Aorta (tissue), 5 donors: ENCODE measurements at regions not wholly inside any gene's neighbourhood (a gene's known extent, or its start where the extent isn't known, plus 50 kb on each side); places are given as distances from the start of the nearest gene placed in this dataset.

Source experiments
- ATAC-seq: fragments of 200-7000 bp; cut with Tn5 transposase; one replicate; pipeline ENCODE4 v1.9.1; 2022; ENCODE audit warnings: moderate library complexity; ENCODE audit not compliant: low FRiP score
- DNase-seq, 2 donors: peaks; one replicate each; pipeline ENCODE4 v3.0.0-alpha.2; 2020
- H3K27ac ChIP-seq, 2 donors: one replicate each; pipeline ENCODE4 v1.5.1; 2013; ENCODE audit warnings: low read length in 2 of 2, mild to moderate bottlenecking in 2 of 2, moderate library complexity in 2 of 2, control low read depth in 1 of 2, inconsistent platforms in 1 of 2, low read depth in 1 of 2
- H3K27me3 ChIP-seq, 2 donors: one replicate each; pipeline ENCODE4 v1.6.1; 2013; ENCODE audit warnings: control low read depth in 1 of 2, low read length in 1 of 2, mild to moderate bottlenecking in 1 of 2, moderate library complexity in 1 of 2; ENCODE audit not compliant: insufficient read depth in 2 of 2, control insufficient read depth in 1 of 2
- H3K36me3 ChIP-seq, 2 donors: one replicate each; pipeline ENCODE4 v1.6.1; 2013; ENCODE audit warnings: control low read depth in 1 of 2, low read length in 1 of 2, mild to moderate bottlenecking in 1 of 2; ENCODE audit not compliant: insufficient read depth in 2 of 2, control insufficient read depth in 1 of 2
- H3K4me1 ChIP-seq, 2 donors: one replicate each; pipeline ENCODE4 v1.6.1; 2013; ENCODE audit warnings: low read length in 2 of 2, control low read depth in 1 of 2, mild to moderate bottlenecking in 1 of 2, moderate library complexity in 1 of 2; ENCODE audit not compliant: insufficient read depth in 2 of 2, control insufficient read depth in 1 of 2
- H3K4me3 ChIP-seq, 2 donors: one replicate each; pipeline ENCODE4 v1.5.1; 2013; ENCODE audit warnings: low read length in 2 of 2, control low read depth in 1 of 2, mild to moderate bottlenecking in 1 of 2
- H3K9me3 ChIP-seq: one replicate; pipeline ENCODE4 v1.6.1; 2013; ENCODE audit warnings: mild to moderate bottlenecking, low read length; ENCODE audit not compliant: control insufficient read depth
- WGBS, 2 donors: extraction: QIAGEN DNeasy Blood & Tissue Kit; methylation state at CpG; one replicate each; pipeline ENCODE4 v1.1.7; 2013; 5-methylcytosine and 5-hydroxymethylcytosine counted together
- intact Hi-C, 2 donors: fragments of 100-400 bp; cut with DNase I; formaldehyde crosslinking; loops; one replicate each; pipeline versions ENCODE4 v1.14.2 to v1.15.0; 2022
- donor health status: healthy with polysubstance abuse.
- donor health status: Bipolar disorder and iron deficiency.
- donor health status: DM: no; HTN: no; CAD: no.
- donor health status: DM: no; HTN: no; CAD: no.
- donor health status: DM: yes; HTN: yes; CAD: no.

- Histone ChIP-seq H3K27me3 (no peaks in the 10 kb centered on the region), H3K27ac (no peak overlapping the region), H3K4me3 (no peak overlapping the region), H3K4me1 (no peaks in the 10 kb centered on the region), H3K9me3 (no peaks in the 10 kb centered on the region), H3K36me3 (no peaks in the 10 kb centered on the region)
- ATAC-seq: peak; percentile 87
- DNase-seq: peak; percentile 55 to 77
- WGBS, 2 donors: 13 to 14% methylated on average over 16 of the region's 16 CpGs
- intact Hi-C loops: loop anchor here (2.0 to 10.0 kb wide), 5 partner anchors 72 to 1180 kb away; no protein-coding TSS in a partner anchor
These were observed 290.3 kb downstream of the TRIB2 start for GRCh38 chr2:13006829-13007717.

GRCh38 chr2:13009027-13009642 lies 292.4 kb downstream of the TRIB2 start:
- no peak for DNase-seq
- intact Hi-C loops: loop anchor here (5.0 to 10.0 kb wide), 4 partner anchors 74 to 1182 kb away; no protein-coding TSS in a partner anchor
- Histone ChIP-seq H3K9me3 (no peaks in the 10 kb centered on the region), H3K4me1 (no peaks in the 10 kb centered on the region), H3K27me3 (no peaks in the 10 kb centered on the region), H3K4me3 (no peak overlapping the region), H3K36me3 (no peaks in the 10 kb centered on the region), H3K27ac (no peak overlapping the region)
- ATAC-seq: no peak
- 90 to 91% methylated on average over 5 of the region's 5 CpGs for WGBS, 2 donors

DNA sequence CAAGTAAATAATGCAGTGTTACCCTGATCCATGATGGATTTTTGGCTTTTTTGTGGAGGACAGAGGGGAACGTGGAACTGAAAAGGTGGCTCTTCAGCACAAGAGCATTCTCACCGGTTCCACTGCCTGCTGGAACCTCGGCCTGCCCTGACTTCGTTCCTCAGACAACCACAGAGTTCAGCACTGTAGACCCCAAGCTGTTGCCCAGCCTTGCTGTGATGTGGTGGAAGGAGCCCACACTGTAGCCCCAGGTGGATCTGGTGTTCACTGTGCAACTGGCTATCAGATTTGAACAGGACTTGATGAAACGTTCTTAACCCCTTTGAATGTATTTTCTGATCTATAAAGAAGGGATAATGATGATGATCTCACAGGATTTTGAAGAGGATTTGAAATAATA lies 293.5 kb downstream of the TRIB2 start:
- no peaks in the 10 kb centered on the region for H3K27me3 ChIP-seq
- H3K4me1 ChIP-seq: no peaks in the 10 kb centered on the region
- ATAC-seq (no peak), DNase-seq (no peak)
- no peaks in the 10 kb centered on the region for H3K9me3 ChIP-seq
- no peak overlapping the region for H3K27ac ChIP-seq
- 80% methylated on average over 5 of the region's 5 CpGs for WGBS, 2 donors
- no peak overlapping the region for H3K4me3 ChIP-seq
- no peaks in the 10 kb centered on the region for H3K36me3 ChIP-seq
- intact Hi-C loops: no loop called here

DNA sequence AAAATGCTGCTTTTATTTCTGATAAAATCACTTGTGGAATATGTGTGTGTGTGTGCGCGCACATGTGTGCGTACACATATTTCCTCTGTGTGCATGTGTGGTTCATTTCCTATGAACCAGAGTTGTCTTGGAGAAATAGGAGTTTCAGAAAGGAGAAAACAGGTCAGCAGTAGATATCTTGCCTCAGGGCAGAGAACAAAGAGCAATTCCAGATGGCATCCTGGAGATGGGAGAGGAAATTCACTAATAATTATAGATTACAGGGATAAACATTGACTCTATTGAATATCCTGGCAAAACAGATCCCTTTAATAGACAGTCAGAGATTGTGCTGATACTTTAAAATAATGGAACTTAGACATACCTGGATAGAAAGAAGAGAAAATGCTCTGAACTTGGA lies 298.0 kb downstream of the TRIB2 start:
- Histone ChIP-seq H3K27ac (no peak overlapping the region), H3K36me3 (no peaks in the 10 kb centered on the region), H3K9me3 (no peaks in the 10 kb centered on the region), H3K4me3 (no peak overlapping the region), H3K27me3 (no peaks in the 10 kb centered on the region), H3K4me1 (no peaks in the 10 kb centered on the region)
- intact Hi-C loops: no loop called here
- WGBS, 2 donors: 93 to 96% methylated on average over 3 of the region's 3 CpGs
- DNase-seq (no peak), ATAC-seq (no peak)

- Histone ChIP-seq H3K36me3 (no peaks in the 10 kb centered on the region), H3K4me3 (no peak overlapping the region), H3K9me3 (no peaks in the 10 kb centered on the region), H3K4me1 (no peaks in the 10 kb centered on the region), H3K27me3 (no peaks in the 10 kb centered on the region), H3K27ac (no peak overlapping the region)
- DNase-seq (no peak), ATAC-seq (no peak)
- intact Hi-C loops: no loop called here
- WGBS, 2 donors: 84 to 88% methylated on average over 2 of the region's 2 CpGs
These were observed 299.0 kb downstream of the TRIB2 start for GRCh38 chr2:13015532-13016320.

- Histone ChIP-seq H3K9me3 (no peaks in the 10 kb centered on the region), H3K4me3 (no peak overlapping the region), H3K27ac (no peak overlapping the region), H3K4me1 (no peaks in the 10 kb centered on the region), H3K27me3 (no peaks in the 10 kb centered on the region), H3K36me3 (no peaks in the 10 kb centered on the region)
- WGBS, 2 donors: 63 to 64% methylated on average over 2 of the region's 2 CpGs
- ATAC-seq (no peak), DNase-seq (no peak)
- intact Hi-C loops: no loop called here
These were observed 301.8 kb downstream of the TRIB2 start for GRCh38 chr2:13018490-13018889.

DNA sequence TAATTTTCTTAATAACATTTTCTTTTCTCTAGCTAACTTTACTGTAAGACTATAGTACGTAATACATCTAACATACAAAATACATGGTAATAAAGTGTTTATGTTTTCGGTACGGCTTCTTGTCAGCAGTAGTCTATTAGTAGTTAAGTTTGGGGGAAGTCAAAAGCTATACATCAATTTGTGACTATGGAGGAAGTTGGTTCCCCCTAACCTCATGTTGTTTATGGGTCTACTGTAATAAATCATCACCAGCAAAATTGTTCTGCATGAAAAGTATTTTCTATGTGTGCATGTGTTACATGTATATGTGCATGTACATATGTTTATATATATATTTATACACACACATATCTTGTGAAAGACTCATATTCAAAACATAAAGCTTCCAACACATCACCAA lies 303.0 kb downstream of the TRIB2 start:
- Histone ChIP-seq H3K4me1 (no peaks in the 10 kb centered on the region), H3K36me3 (no peaks in the 10 kb centered on the region), H3K9me3 (no peaks in the 10 kb centered on the region), H3K27ac (no peak overlapping the region), H3K27me3 (peaks cover 0 to 2% of the 10 kb centered on the region in 2 donors), H3K4me3 (no peak overlapping the region)
- DNase-seq (no peak), ATAC-seq (no peak)
- intact Hi-C loops: no loop called here
- WGBS, 2 donors: 75 to 83% methylated on average over 3 of the region's 3 CpGs

DNA sequence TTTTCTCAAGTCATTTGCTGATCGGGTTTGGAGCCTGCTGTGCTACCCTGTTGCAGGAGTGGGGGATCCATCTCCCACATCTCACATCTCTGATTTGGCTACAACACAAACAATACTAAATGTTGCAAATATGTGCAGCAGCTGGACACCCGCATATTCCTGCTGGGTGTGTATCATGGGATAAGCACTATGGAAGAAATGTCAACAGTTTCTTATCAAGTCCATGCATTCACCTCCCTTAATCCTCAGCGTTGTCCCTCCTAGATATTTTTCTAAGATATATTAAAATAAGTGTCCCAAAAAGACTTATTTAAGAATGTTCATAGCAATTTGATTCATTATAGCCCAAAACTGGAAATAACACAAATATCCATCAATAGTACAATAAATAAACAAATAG lies 303.7 kb downstream of the TRIB2 start:
- 51 to 53% methylated on average over 3 of the region's 3 CpGs for WGBS, 2 donors
- no peak overlapping the region for H3K27ac ChIP-seq
- H3K9me3 ChIP-seq: no peaks in the 10 kb centered on the region
- H3K4me3 ChIP-seq: no peak overlapping the region
- DNase-seq (no peak), ATAC-seq (no peak)
- H3K36me3 ChIP-seq: no peaks in the 10 kb centered on the region
- no peaks in the 10 kb centered on the region for H3K4me1 ChIP-seq
- intact Hi-C loops: no loop called here
- H3K27me3 ChIP-seq: peaks cover 0 to 2% of the 10 kb centered on the region in 2 donors
